Endothelial cell of umbilical vein (primary cell): ENCODE measurements at regions not wholly inside any gene's neighbourhood (a gene's known extent, or its start where the extent isn't known, plus 50 kb on each side); places are given as distances from the start of the nearest gene placed in this dataset.

Experiments used
- BruUV-seq: library from RNA; stranded (reverse); fragments of 400-500 nt; replicated peaks from 2 replicates; lab custom pipeline; 2021; lab: Mats Ljungman, UMichigan
- CTCF ChIA-PET: fragments of 300-600, 350-600 bp; sonication (Branson Sonifier 250); formaldehyde crosslinking; loops from one replicate; lab custom pipeline; 2021; ENCODE audit warnings: antibody characterized with exemption, inconsistent platforms; lab: Charles Lee
- POLR2A ChIA-PET: fragments of 300-600, 350-600 bp; sonication (Branson Sonifier 250); formaldehyde crosslinking; loops from one replicate; lab custom pipeline; 2021; ENCODE audit warnings: antibody characterized with exemption, inconsistent platforms; lab: Charles Lee
- DNase-seq: peaks from one replicate; pipeline ENCODE4 v3.0.0-alpha.2; 2011; ENCODE audit warnings: low read depth, low spot score
- FAIRE-seq: peaks from 2 replicates; lab custom pipeline; 2011; peaks lifted over from hg19 to GRCh38; lab: Jason Lieb, UNC
- H2AFZ ChIP-seq: 2 replicates; pipeline ENCODE4 v1.6.0; 2012; ENCODE audit warnings: low read depth, low read length, control low read depth, inconsistent platforms
- H3K27ac ChIP-seq: 2 replicates; pipeline ENCODE4 v1.5.1; 2011; ENCODE audit warnings: low read depth, mild to moderate bottlenecking, control low read depth, low read length, moderate library complexity; ENCODE audit not compliant: insufficient read depth
- H3K27me3 ChIP-seq, 2 experiments: 2 replicates each; pipeline versions ENCODE4 v1.6.0 to v1.6.1; 2011; ENCODE audit warnings: low read length in 2 of 2, mixed read lengths in 1 of 2; ENCODE audit not compliant: control insufficient read depth in 2 of 2, insufficient read depth in 2 of 2
- H3K36me3 ChIP-seq, 2 experiments: 2 replicates in 1 of 2; 3 replicates in 1 of 2; pipeline ENCODE4 v1.5.1; 2011; ENCODE audit warnings: low read length in 2 of 2, mild to moderate bottlenecking in 1 of 2, moderate library complexity in 1 of 2; ENCODE audit not compliant: control insufficient read depth in 2 of 2, insufficient read depth in 2 of 2; ENCODE audit errors: extremely low read depth in 1 of 2
- H3K4me1 ChIP-seq: 3 replicates; pipeline ENCODE4 v1.5.1; 2011; ENCODE audit warnings: mild to moderate bottlenecking, low read length; ENCODE audit not compliant: control insufficient read depth, insufficient read depth; ENCODE audit errors: extremely low read depth
- H3K4me2 ChIP-seq: 2 replicates; pipeline ENCODE4 v1.6.1; 2011; ENCODE audit warnings: low read length, control low read depth, mixed read lengths; ENCODE audit not compliant: insufficient read depth
- H3K4me3 ChIP-seq, 3 experiments: fragments of 200-600 bp in 1 of 3; sonication (generic), shearing (Covaris generic) in 1 of 3; replicated peaks in 1 of 3; 2 replicates each; pipeline ENCODE4 v1.5.1; 2011 to 2016; ENCODE audit warnings: control low read depth in 3 of 3, low read length in 3 of 3, mild to moderate bottlenecking in 2 of 3, inconsistent platforms in 1 of 3, low read depth in 1 of 3, moderate library complexity in 1 of 3; ENCODE audit not compliant: insufficient read depth in 1 of 3
- H3K79me2 ChIP-seq: 2 replicates; pipeline ENCODE4 v1.6.0; 2012; ENCODE audit warnings: low read length, inconsistent platforms; ENCODE audit not compliant: control insufficient read depth, insufficient read depth
- H3K9ac ChIP-seq: replicated peaks from 2 replicates; pipeline ENCODE3; 2011; ENCODE audit warnings: low read length, control low read depth; ENCODE audit not compliant: insufficient read depth; ENCODE audit errors: extremely low read depth
- H3K9me1 ChIP-seq: replicated peaks from 3 replicates; pipeline ENCODE4 v1.6.0; 2011; ENCODE audit warnings: mild to moderate bottlenecking, low read length; ENCODE audit not compliant: control insufficient read depth, insufficient read depth; ENCODE audit errors: extremely low read depth
- H3K9me3 ChIP-seq: replicated peaks from 2 replicates; pipeline ENCODE4 v1.5.1; 2012; ENCODE audit warnings: low read length, inconsistent platforms; ENCODE audit not compliant: control insufficient read depth, insufficient read depth
- H4K20me1 ChIP-seq: replicated peaks from 2 replicates; pipeline ENCODE3; 2011; ENCODE audit warnings: mild to moderate bottlenecking, low read length; ENCODE audit not compliant: control insufficient read depth, insufficient read depth; ENCODE audit errors: extremely low read depth
- CTCF ChIP-seq, 2 donors: IDR thresholded peaks; 1 replicate in 1 of 2; 2 replicates in 1 of 2; pipeline ENCODE4 v1.5.1; 2011; ENCODE audit warnings: low read length in 2 of 2, mild to moderate bottlenecking in 2 of 2, moderate library complexity in 2 of 2, control low read depth in 1 of 2, inconsistent platforms in 1 of 2, low read depth in 1 of 2; ENCODE audit not compliant: insufficient read depth in 1 of 2; ENCODE audit errors: extremely low read depth in 1 of 2
- EZH2 ChIP-seq: IDR thresholded peaks from 2 replicates; pipeline ENCODE4 v1.6.1; 2012; ENCODE audit warnings: borderline replicate concordance, low read depth, mild to moderate bottlenecking, moderate library complexity, low read length, inconsistent platforms; ENCODE audit not compliant: severe bottlenecking
- FOS ChIP-seq: IDR thresholded peaks from 2 replicates; pipeline ENCODE4 v1.6.1; 2011; ENCODE audit warnings: mild to moderate bottlenecking, low read length, moderate library complexity, borderline replicate concordance; ENCODE audit not compliant: insufficient read depth
- GATA2 ChIP-seq: IDR thresholded peaks from 2 replicates; pipeline ENCODE4 v1.7.0; 2011; ENCODE audit warnings: low read depth, mild to moderate bottlenecking, moderate library complexity, mixed read lengths, low read length; ENCODE audit not compliant: insufficient read length, insufficient read depth
- JUN ChIP-seq: IDR thresholded peaks from 2 replicates; pipeline ENCODE4 v1.6.1; 2011; ENCODE audit warnings: borderline replicate concordance, low read depth; ENCODE audit not compliant: insufficient read length, insufficient read depth
- MAX ChIP-seq: IDR thresholded peaks from 2 replicates; pipeline ENCODE4 v1.6.1; 2011; ENCODE audit not compliant: insufficient read depth, insufficient read length
- MYC ChIP-seq: IDR thresholded peaks from one replicate; pipeline ENCODE4 v1.6.1; 2011; ENCODE audit warnings: mild to moderate bottlenecking, low read depth, low read length
- POLR2A ChIP-seq: IDR thresholded peaks from 2 replicates; pipeline ENCODE4 v1.6.1; 2012; ENCODE audit warnings: low read depth, mild to moderate bottlenecking, control low read depth, low read length
- POLR2AphosphoS5 ChIP-seq: IDR thresholded peaks from 2 replicates; pipeline ENCODE4 v1.6.1; 2012; ENCODE audit warnings: low read depth, mild to moderate bottlenecking, control low read depth, low read length, moderate library complexity; ENCODE audit not compliant: insufficient read depth
- dilution Hi-C: fragments of 300-500 bp; cut with MboI; formaldehyde crosslinking; loops from one replicate; pipeline ENCODE4 v1.15.0; 2019; ENCODE audit warnings: low sequenced_read_pairs; ENCODE audit not compliant: extremely low pct_ligation_motif_present
- intact Hi-C: fragments of 100-400 bp; cut with micrococcal nuclease; formaldehyde crosslinking; loops from one replicate; pipeline ENCODE4 v1.10.0; 2022

GRCh38 chr16:73430138-73430537 is 382.2 kb upstream of the ZFHX3 start:
- H3K9me1 ChIP-seq, result no peaks in the 10 kb centered on the region
- BruUV-seq, result no TSS peak
- no peak overlapping the region for H2AFZ ChIP-seq
- dilution Hi-C loops (no loop called here), intact Hi-C loops (no loop called here)
- ChIA-PET CTCF (no interaction called here), POLR2A (no interaction called here)
- H3K27me3 ChIP-seq, result no peaks in the 10 kb centered on the region
- H3K36me3 ChIP-seq, result no peaks in the 10 kb centered on the region
- FAIRE-seq (no peak), DNase-seq (no peak)
- no peak for TF ChIP-seq MYC
- no peak for TF ChIP-seq MAX
- no peak for TF ChIP-seq FOS
- no peak for TF ChIP-seq POLR2A
- no peak for TF ChIP-seq GATA2
- TF ChIP-seq CTCF (IDR thresholded peaks at IDR 0.05; ENCODE audit: extremely low read depth in 1 of 2, insufficient read depth in 1 of 2, low read depth in 1 of 2, low read length in 2 of 2), result no peak
- TF ChIP-seq JUN, result no peak
- no peak for TF ChIP-seq EZH2
- no peak for TF ChIP-seq POLR2AphosphoS5
- no peaks in the 10 kb centered on the region for H4K20me1 ChIP-seq
- H3K4me2 ChIP-seq, result no peak overlapping the region
- no peak overlapping the region for H3K9ac ChIP-seq
- peaks cover 4% of the 10 kb centered on the region for H3K9me3 ChIP-seq
- no peak overlapping the region for H3K27ac ChIP-seq
- H3K79me2 ChIP-seq, result no peaks in the 10 kb centered on the region
- no peak overlapping the region for H3K4me3 ChIP-seq
- no peaks in the 10 kb centered on the region for H3K4me1 ChIP-seq
